ENCODE measurements at regions not wholly inside any gene's neighbourhood (a gene's known extent, or its start where the extent isn't known, plus 50 kb on each side); places are given as distances from the start of the nearest gene placed in this dataset.
"Not testable (repeated sequence)": the region's sequence is repeated elsewhere in the genome, so short reads cannot be mapped to it uniquely, and the experiment has no call there.

DNA sequence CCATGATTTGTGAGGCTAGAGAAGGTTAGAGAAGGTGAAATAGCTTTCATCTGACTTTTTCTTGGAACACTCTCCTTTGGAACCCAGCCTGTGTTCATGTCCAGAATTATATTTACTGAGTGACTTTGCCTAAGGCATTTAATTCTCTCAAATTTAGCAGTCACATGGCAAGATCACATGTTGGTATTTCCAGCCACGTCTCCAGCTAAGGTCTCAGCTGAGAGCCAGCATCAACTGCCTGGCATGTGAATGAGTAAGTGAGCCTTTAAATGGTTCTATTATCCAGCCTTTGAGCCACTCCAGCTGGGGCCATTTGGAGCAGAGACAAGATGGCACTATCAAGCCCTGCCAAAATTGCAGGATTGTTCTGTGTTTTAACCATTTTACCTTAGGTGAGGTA, 130.2 kb upstream of the SGO1 start:
- no peak for DNase-seq

DNA sequence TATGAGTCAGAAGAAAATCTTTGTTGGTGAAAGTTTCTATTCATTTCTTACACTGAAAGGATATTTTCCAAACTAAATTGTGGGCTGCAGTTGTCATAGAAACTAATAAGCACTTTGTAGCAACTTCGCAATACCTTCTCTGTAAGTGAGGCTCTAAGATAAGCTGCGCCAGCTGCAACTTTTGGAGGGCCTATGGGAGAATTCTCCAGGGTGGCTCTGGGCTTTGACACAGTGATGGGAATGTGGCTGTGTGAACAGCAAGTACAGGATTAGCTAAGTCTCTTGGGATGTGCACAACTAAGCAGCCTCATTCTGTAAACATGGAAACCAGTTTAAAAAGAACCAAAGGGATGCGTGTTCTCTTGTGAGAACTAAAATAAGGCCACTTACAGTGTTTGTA, 124.6 kb upstream of the SGO1 start:
- DNase-seq = no peak

DNA sequence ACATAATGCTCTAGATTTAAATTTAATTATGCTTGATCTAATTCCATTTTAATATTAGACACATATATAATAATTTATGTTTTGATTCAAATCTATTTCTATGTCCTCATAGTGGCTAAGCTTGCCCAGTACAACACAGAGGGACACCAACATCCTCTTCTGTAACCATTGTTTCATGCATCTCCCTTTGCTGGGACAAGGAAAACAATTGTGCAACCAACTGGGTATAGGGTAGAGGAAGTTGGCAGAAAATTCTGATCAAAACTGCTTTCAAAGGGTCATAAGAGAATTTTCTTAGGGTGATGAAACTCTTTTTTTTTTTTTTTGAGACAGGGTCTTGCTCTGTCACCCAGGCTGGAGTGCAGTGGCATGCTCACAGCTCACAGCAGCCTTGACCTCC, 121.4 kb upstream of the SGO1 start:
- DNase-seq = no peak

DNA sequence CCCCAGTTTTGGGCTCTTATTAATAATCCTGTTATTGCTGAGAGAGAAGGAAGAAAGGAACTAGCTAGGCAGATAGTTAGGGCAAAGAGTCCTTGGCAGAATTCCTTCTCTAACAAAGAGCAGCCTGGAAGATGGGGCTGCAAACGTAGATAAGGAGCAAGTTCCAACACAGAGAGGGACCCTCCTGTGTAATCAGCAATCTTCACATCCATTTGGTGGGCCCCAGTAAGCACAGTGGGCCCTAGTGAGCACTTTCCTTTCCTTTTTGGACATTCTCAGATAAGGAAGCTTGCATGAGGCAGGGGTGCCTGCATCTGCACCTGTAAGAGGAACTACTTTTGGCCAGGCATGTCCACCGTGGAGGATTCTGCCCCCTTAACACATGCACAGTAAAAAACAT, 119.6 kb upstream of the SGO1 start:
- no peak for DNase-seq

DNA sequence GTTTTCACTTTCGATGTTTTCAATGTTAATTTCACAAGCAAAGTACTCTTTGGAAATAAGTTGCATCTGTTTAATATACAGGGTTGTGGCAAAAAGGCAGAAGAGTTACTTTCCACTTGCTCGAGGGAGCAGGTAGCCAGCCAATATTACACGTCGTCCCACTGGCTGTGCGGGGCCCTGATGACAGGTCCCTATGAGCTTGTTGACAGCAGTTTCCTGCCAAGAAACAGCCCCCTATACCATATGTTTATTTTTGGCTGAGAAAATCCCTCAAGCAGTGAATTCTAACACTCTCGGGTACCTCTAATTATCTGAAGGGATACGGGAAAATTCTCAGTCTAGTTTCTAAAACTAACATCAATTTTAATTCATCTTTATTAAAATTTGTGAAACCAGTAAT, 116.8 kb upstream of the SGO1 start:
- no peak for DNase-seq

DNA sequence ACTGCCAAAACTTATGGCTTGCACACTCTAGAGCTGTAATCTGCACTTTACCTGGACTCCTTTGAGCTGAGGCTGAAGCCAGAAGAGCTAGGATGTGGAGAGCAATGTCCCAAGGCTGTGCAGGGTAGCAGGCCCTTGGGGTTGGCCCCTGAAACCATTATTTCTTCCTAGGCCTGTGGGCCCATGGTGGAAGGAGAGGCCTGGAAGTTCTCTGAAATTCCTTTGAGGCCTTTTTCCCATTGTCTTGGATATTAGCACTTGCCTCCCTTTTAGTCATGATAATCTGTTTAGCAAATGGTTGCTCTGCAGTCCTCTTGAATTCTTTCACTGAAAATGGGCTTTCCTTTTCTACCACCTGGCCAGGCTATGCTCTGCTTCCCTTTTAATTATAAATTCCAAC, 102.0 kb upstream of the SGO1 start:
- DNase-seq = no peak

DNA sequence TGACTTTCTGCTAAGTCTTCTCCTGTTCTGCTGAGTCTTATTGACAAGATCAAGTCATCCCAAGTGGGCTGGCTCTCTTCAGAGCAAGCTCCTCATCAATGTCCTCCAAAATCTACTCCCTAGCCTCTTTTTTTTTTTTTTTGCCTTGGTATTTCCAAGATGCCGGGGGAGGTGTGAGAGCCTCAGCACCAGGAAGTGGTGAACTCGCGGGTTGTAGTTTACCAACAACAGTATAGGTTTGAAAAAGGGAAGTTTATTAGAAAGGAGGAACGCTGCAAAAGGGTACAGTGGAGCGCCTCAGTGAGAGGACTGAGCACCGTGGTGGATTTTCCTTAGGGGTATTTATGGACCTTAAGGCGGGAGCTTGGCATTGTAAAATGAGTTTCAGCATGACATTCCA, 94.3 kb upstream of the SGO1 start:
- DNase-seq = no peak

DNA sequence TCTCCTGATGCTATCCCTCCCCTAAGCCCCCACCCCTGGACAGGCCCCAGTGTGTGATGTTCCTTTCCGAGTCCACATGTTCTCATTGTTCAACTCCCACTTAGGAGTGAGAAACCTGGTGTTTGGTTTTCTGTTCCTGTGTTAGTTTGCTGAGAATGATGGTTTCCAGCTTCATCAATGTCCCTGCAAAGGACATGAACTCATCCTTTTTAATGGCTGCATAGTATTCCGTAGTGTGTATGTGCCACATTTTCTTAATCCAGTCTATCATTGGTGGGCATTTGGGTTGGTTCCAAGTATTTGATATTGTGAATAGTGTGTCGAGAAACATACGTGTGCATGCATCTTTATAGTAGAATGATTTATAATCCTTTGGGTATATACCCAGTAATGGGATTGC, 80.0 kb upstream of the SGO1 start:
- not testable (repeated sequence) for DNase-seq

DNA sequence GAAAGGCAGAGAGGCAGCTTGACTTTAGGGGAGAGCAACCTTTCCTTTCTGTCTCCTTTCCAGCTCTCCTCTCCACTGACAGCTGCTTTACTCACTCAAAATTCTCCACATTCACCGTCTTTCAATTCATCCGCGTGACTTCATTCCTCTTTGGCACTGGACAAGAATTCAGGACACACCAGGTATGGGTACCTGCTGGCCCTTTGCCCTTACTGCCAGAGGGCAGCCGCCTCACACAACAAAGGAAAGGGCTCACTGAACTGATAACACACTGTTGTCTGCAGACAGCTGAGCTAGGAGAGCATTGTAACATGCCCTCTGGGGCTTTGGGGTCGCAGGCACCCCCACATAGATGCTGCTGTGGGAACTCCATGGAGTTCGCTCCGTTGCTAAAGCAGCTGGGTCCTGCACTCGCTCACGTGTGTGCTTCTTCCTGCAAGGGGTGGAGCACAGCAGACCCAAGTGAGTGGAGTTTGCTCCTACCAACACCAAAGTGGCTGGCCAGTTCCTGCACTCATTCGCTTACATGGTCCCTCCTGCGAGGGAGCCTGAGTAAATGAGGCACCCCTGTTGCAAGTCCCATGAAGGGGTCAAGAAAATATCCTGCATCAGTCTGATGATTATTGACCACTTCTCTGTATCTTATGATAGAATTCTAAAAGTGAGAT, 79.0 kb upstream of the SGO1 start:
- DNase-seq = no peak

DNA sequence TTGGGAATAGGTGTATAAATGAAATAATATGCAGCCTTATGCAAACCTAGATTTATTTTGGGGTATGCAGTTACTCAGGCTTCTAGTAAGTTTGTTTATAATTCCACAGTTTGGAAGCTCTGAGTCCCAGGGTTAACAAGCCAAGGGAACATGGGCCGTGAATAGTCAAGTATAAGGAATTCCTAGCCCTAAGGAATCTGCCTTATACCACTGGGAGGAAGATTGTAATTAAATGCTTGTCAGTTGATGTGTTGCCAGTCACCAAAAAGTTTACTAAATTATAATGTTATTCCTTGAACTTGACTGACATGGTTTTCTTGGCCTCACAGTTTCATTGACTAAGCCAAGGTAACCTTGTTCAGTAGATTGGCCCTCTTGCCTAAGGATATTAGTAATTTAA, 72.4 kb upstream of the SGO1 start:
- DNase-seq = no peak

DNA sequence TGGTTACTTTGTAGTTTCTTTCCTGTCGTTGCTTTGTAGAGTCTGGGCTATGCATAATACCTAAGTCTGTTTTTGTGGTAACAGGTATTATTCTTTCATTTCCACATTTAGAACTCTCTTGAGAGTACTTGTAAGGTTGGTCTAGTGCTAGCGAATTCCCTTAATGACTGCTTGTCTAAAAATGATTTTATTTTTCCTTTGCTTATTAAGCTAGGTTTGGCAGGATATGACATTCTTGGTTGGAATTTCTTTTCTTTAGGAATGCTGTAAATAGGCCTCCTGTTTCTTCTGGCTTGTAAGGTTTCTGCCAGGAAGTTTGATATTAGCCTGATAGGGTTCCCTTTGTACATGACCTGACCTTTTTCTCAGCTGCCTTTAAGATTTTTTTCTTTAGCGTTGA, 70.1 kb upstream of the SGO1 start:
- no peak for DNase-seq

DNA sequence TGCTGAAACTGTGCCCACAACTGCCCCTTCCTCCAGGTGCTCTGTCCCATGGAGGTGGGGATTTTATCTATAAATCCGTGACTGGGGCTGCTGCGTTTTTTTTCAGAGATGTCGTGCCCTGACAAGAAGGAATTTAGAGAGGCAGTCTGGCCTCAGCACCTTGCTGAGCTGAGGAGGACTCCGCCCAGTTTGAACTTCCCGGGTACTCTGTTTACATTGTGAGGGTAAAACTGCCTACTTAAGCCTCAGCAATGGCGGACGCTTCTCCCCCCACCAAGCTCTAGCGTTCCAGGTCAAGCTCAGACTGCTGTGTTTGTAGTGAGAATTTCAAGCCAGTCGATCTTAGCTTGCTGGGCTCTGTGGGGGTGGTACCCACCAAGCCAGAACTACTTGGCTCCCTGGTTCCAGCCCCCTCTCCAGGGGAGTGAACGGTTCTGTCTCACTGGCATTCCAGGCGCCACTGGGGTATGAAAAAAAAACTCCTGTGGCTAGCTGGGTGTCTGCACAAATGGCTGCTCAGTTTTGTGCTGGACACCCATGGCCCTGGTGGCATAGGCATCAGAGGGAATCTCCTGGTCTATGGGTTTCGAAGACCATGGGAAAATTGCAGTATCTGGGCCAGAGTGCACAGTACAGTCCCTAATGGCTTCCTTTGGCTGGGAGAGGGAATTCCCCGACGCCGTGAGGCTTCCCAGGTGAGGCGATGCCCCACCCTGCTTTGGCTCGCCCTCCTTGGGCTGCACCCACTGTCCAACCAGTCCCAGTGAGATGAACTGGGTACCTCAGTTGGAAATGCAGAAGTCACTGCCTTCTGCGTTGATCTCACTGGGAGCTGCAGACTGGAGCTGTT, 68.5 kb upstream of the SGO1 start:
- DNase-seq = no peak

DNA sequence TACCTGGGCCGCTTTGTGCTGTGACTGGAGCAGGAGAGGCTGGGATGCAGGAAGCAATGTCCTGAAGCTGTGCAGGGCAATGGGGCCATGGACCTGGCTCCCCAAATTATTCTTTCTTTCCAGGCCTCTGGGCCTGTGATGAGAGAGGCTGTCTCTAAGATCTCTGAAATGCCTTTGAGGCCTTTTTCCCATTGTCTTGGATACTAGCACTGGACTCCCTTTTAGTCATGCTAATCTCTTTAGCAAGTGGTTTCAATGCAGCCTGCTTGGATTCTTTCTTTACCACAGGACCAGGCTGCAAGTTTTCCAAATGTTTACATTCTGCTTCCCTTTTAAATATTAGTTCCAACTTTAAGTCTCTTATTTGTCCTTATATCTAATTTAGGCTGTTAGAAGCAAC, 64.8 kb upstream of the SGO1 start:
- DNase-seq = no peak

DNA sequence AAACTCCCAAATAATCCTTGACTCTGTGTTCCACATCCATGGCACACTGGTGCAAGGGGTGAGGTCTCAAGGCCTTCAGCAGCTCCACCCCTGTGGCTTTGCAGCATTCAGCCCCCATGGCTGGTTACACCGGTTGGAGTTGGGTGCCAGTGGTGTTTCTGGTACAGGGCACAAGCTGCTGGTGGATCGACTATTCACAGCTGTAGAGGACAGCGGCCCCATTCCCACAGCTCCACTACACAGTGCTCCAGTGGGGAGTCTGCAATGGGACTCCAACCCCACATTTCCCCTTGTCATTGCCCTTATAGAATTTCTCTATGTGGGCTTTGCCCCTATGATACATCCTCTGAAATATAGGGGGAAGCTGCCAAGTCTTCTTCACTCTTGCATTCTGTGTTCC, 64.3 kb upstream of the SGO1 start:
- no peak for DNase-seq

DNA sequence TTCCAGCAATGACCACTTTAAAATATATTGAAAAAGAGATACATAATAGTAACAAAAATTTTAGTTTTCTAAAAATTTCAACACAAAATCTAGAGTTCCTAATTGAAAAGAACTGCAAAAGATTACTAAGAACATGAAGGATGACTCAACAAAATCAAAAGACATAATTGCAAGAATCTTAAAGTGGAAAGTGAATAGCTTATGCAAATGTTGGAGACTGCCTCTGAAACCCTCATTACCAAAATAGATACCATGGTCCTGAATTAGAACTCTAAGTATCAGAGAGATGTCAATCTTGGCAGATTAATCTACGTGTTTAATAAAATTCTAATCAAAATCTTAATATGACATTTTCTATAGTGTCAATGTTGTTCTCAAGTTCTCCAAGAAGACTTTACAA, 60.7 kb upstream of the SGO1 start:
- no peak for DNase-seq

DNA sequence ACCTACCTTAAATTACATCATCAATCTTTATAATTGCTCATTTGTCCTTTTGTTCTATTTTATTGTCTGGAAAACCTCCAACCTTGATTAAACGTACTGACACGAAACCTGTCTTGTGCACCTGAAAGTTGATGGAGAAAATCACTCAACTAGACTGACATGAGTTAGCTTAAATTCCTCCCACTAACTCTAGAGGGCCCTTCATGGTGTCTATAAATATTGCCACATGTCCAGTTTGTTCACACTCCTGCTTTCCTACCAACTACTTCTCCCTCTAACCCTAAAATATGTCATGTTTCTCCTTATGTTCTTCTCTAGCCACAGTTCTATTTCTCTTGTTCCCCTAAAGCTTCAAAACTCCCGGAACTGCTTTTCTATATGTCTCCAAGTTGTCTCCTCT, 59.8 kb upstream of the SGO1 start:
- no peak for DNase-seq

DNA sequence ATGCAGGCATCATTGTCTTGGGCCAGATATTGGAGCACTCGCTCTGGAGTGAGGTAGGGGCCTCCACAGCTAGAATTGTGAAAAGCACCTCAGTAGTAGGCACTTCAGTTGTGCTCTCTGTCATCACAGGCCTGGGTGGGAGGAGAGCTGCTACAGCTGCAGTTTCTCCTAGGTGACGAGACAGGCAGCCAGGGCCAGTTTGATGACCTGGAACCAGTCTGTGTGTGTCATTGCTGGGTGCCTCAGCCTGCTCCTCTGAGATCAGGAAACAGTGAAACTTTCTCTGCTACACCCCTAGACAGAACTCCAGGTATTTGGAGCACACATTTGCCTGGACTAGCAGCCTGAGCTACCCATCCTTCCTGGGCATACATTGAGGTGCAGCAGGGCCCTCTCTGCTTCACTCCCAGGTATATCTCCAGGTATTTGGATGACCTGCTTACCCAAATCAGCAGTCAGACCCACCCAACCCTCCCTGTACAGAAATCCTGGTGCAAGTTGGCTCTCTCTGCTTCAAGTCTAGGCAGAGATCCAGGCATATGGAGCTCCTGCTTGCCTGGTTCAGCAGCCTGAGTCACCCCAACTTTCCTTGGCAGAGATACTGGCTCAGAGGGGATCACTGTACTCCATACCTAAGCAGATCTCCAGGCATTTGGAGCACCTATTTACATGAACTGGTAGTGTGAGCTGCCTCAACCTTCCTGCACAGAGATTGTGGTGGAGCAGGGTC, 54.3 kb upstream of the SGO1 start:
- DNase-seq = no peak

DNA sequence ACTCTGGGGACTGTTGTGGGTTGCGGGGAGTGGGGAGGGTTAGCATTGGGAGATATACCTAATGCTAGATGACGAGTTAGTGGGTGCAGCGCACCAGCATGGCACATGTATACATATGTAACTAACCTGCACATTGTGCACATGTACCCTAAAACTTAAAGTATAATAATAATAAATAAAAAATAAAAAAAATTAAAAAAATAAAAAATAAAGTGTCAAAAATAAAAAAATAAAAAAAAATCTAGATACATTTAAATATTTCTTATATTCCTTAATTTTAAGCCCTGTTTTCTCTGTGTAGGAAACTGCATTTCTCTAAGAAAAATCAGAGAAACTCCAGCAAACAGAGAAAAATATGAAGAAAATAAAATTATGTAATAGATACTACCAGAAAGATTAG, 52.2 kb upstream of the SGO1 start:
- DNase-seq = not testable (repeated sequence)

DNA sequence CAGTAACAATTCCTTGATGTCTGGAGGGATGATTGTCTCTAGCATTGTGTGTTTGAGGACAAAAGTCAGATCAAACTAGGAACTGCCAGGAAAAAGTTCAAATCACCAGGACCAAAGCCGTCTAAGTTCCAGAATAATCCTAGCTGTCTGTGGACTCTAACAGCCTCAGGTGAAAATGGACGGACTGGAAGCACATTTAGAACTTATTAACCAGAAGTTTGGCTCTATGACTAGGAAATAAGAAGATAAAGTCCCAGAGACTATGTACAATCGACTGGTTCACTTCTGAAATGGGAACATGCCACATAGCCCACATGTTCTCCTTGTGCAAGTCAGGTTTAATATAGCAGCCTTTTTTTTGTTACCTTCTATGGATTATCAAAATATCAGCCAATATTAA, 50.6 kb upstream of the SGO1 start:
- no peak for DNase-seq
